ENCODE measurements at regions not wholly inside any gene's neighbourhood (a gene's known extent, or its start where the extent isn't known, plus 50 kb on each side); places are given as distances from the start of the nearest gene placed in this dataset.

DNA sequence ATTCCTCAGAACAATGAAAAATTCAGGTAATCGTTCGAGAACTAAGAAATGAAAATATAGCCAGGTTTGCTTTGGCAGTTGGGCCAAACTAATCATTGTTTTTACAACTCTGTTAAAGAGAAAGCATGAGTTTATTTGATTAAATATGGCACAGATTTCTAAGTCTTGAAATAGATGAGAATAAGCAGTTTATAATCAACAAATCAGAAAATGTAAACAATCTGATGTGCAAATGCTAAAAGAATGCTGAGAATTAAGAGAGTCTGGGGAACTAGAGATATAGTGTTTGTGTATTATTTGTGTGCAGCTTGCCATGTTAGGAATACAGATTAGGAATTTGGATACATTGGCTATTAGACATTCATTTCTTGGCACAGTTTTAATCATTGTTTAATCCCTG, 212.5 kb downstream of the TANC2 start:
- H3K4me3 ChIP-seq (ENCODE audit: low read length) = no peak overlapping the region
- no peaks in the 10 kb centered on the region for H3K9me3 ChIP-seq (ENCODE audit: insufficient read depth, low read length)
- H3K4me2 ChIP-seq (ENCODE audit: low read length) = no peak overlapping the region
- H3K79me2 ChIP-seq (ENCODE audit: low read length) = no peaks in the 10 kb centered on the region
- no peak overlapping the region for H3K27ac ChIP-seq (ENCODE audit: low read length)
- no peaks in the 10 kb centered on the region for H3K4me1 ChIP-seq (ENCODE audit: low read length)
- TF ChIP-seq, protein P1, sequence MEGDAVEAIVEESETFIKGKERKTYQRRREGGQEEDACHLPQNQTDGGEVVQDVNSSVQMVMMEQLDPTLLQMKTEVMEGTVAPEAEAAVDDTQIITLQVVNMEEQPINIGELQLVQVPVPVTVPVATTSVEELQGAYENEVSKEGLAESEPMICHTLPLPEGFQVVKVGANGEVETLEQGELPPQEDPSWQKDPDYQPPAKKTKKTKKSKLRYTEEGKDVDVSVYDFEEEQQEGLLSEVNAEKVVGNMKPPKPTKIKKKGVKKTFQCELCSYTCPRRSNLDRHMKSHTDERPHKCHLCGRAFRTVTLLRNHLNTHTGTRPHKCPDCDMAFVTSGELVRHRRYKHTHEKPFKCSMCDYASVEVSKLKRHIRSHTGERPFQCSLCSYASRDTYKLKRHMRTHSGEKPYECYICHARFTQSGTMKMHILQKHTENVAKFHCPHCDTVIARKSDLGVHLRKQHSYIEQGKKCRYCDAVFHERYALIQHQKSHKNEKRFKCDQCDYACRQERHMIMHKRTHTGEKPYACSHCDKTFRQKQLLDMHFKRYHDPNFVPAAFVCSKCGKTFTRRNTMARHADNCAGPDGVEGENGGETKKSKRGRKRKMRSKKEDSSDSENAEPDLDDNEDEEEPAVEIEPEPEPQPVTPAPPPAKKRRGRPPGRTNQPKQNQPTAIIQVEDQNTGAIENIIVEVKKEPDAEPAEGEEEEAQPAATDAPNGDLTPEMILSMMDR (IDR thresholded peaks at IDR 0.05; ENCODE audit: low read depth, low read length) = no peak
- H2AFZ ChIP-seq (ENCODE audit: low read depth, low read length) = no peak overlapping the region
- H3K36me3 ChIP-seq (replicated peaks; ENCODE audit: low read depth, low read length) = no peaks in the 10 kb centered on the region
- no peak overlapping the region for H3K9ac ChIP-seq (ENCODE audit: low read length)
- no peaks in the 10 kb centered on the region for H4K20me1 ChIP-seq (ENCODE audit: insufficient read depth, low read length)
- H3K27me3 ChIP-seq (ENCODE audit: low read depth, low read length) = no peaks in the 10 kb centered on the region

DNA sequence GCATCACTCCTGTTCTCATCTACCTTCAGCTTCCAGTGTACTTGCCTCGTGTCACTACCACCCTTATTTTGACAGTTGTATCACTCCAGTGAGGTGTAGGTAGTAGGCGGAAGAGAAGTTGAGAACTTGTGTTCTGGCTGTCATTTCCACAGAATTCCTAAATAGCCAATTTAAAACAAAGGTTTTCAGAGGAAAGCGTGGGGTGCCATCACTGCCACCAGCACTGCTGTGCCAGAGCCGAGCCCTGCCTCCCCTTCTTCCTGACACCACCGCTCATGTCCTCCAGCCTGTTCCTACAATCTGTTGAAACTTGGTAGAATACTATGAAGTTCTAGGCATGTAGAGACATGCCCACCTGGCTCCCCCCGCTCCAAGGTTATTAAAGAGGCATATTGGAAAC, 215.8 kb downstream of the TANC2 start:
- no peaks in the 10 kb centered on the region for H3K9me3 ChIP-seq (ENCODE audit: insufficient read depth, low read length)
- H2AFZ ChIP-seq (ENCODE audit: low read depth, low read length) = no peak overlapping the region
- no peaks in the 10 kb centered on the region for H3K36me3 ChIP-seq (replicated peaks; ENCODE audit: low read depth, low read length)
- TF ChIP-seq, protein P1 (IDR thresholded peaks at IDR 0.05; ENCODE audit: low read depth, low read length) = no peak
- TF ChIP-seq EZH2phosphoT487 (IDR thresholded peaks at IDR 0.05; ENCODE audit: low read depth) = no peak
- no peaks in the 10 kb centered on the region for H4K20me1 ChIP-seq (ENCODE audit: insufficient read depth, low read length)
- no peak overlapping the region for H3K9ac ChIP-seq (ENCODE audit: low read length)
- no peaks in the 10 kb centered on the region for H3K27me3 ChIP-seq (ENCODE audit: low read depth, low read length)
- no peaks in the 10 kb centered on the region for H3K4me1 ChIP-seq (ENCODE audit: low read length)
- no peak overlapping the region for H3K4me3 ChIP-seq (ENCODE audit: low read length)
- H3K79me2 ChIP-seq (ENCODE audit: low read length) = no peaks in the 10 kb centered on the region
- no peak overlapping the region for H3K27ac ChIP-seq (ENCODE audit: low read length)
- H3K4me2 ChIP-seq (ENCODE audit: low read length) = no peak overlapping the region

DNA sequence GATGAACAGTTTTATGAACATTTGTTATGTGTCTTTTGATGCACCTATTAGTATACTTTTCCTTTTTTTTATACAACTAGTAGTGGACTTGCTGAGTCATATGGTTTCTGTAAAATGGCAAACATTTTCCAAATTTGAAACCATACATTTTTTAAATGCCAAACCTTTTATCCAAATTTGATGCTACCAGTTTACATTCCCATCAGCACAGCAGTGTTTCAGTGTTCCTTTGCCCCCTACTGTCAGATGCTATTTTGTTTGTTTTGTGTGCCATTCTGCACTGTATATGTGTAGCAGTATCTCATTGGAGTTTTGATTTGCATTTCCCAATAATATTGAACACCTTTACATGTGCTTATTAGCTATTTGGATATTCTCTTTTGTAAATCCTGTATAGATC, 219.4 kb downstream of the TANC2 start:
- H4K20me1 ChIP-seq (ENCODE audit: insufficient read depth, low read length) = no peaks in the 10 kb centered on the region
- no peaks in the 10 kb centered on the region for H3K79me2 ChIP-seq (ENCODE audit: low read length)
- no peak overlapping the region for H3K27ac ChIP-seq (ENCODE audit: low read length)
- peaks cover 14% of the 10 kb centered on the region for H3K4me1 ChIP-seq (ENCODE audit: low read length)
- H2AFZ ChIP-seq (ENCODE audit: low read depth, low read length) = no peak overlapping the region
- no peaks in the 10 kb centered on the region for H3K9me3 ChIP-seq (ENCODE audit: insufficient read depth, low read length)
- no peak overlapping the region for H3K9ac ChIP-seq (ENCODE audit: low read length)
- TF ChIP-seq, protein P1 (IDR thresholded peaks at IDR 0.05; ENCODE audit: low read depth, low read length) = peak; percentile 40
- no peak for TF ChIP-seq EZH2phosphoT487 (IDR thresholded peaks at IDR 0.05; ENCODE audit: low read depth)
- H3K27me3 ChIP-seq (ENCODE audit: low read depth, low read length) = no peaks in the 10 kb centered on the region
- H3K36me3 ChIP-seq (replicated peaks; ENCODE audit: low read depth, low read length) = no peaks in the 10 kb centered on the region
- H3K4me3 ChIP-seq (ENCODE audit: low read length) = no peak overlapping the region
- H3K4me2 ChIP-seq (ENCODE audit: low read length) = no peak overlapping the region

DNA sequence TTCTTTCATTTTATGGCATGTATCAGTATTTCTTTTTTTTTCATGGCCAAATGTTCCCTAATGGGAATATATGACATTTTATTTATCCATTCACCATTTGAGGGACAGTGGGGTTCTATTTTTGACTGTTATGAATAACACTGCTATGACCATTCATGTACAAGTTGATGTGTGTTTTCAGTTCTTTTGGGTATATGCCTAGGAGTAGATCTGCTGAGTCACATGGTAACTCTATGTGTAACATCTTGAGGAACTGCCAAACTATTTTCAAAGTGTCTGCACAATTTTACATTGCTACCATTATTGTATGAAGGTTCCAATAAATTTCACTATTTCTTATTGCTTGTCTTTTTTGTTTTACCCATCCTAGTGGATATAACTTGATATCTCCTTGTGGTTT, 223.0 kb downstream of the TANC2 start:
- no peaks in the 10 kb centered on the region for H3K36me3 ChIP-seq (replicated peaks; ENCODE audit: low read depth, low read length)
- no peak overlapping the region for H3K4me3 ChIP-seq (ENCODE audit: low read length)
- TF ChIP-seq, protein P1 (IDR thresholded peaks at IDR 0.05; ENCODE audit: low read depth, low read length) = no peak
- TF ChIP-seq EZH2phosphoT487 (IDR thresholded peaks at IDR 0.05; ENCODE audit: low read depth) = no peak
- peaks cover 31% of the 10 kb centered on the region for H3K4me1 ChIP-seq (ENCODE audit: low read length)
- H3K4me2 ChIP-seq (ENCODE audit: low read length) = no peak overlapping the region
- H3K27me3 ChIP-seq (ENCODE audit: low read depth, low read length) = no peaks in the 10 kb centered on the region
- H3K9me3 ChIP-seq (ENCODE audit: insufficient read depth, low read length) = no peaks in the 10 kb centered on the region
- no peak overlapping the region for H3K27ac ChIP-seq (ENCODE audit: low read length)
- no peak overlapping the region for H2AFZ ChIP-seq (ENCODE audit: low read depth, low read length)
- H3K9ac ChIP-seq (ENCODE audit: low read length) = no peak overlapping the region
- no peaks in the 10 kb centered on the region for H3K79me2 ChIP-seq (ENCODE audit: low read length)
- no peaks in the 10 kb centered on the region for H4K20me1 ChIP-seq (ENCODE audit: insufficient read depth, low read length)

All from OCI-LY3 (cell line).